Hematopoietic multipotent progenitor cell treated with erythropoietin and hydrocortisone succinate and interleukin-3 and kit ligand, for 8 days (in vitro differentiated cells): ENCODE measurements at regions not wholly inside any gene's neighbourhood (a gene's known extent, or its start where the extent isn't known, plus 50 kb on each side); places are given as distances from the start of the nearest gene placed in this dataset.
"Not testable (repeated sequence)": the region's sequence is repeated elsewhere in the genome, so short reads cannot be mapped to it uniquely, and the experiment has no call there.

Experiments
- DNase-seq: peaks from one replicate; pipeline ENCODE4 v3.0.0-alpha.2; 2015

GRCh38 chr3:159401069-159401468 is 587.6 kb upstream of the IL12A start:
- no peak for DNase-seq

- DNase-seq = not testable (repeated sequence)
These were observed 578.9 kb upstream of the IL12A start for GRCh38 chr3:159409711-159410110.

- DNase-seq = no peak
These were observed 575.3 kb upstream of the IL12A start for GRCh38 chr3:159413319-159413718.

GRCh38 chr3:159416856-159417255 is 571.8 kb upstream of the IL12A start:
- no peak for DNase-seq

- DNase-seq = no peak
These were observed 570.9 kb upstream of the IL12A start for GRCh38 chr3:159417761-159418160.

- no peak for DNase-seq
These were observed 569.8 kb upstream of the IL12A start for GRCh38 chr3:159418571-159419526.

- no peak for DNase-seq
These were observed 558.9 kb upstream of the IL12A start for GRCh38 chr3:159429702-159430101.

- no peak for DNase-seq
These were observed 555.8 kb upstream of the IL12A start for GRCh38 chr3:159432682-159433340.

- DNase-seq = no peak
These were observed 549.3 kb upstream of the IL12A start for GRCh38 chr3:159439346-159439745.

- no peak for DNase-seq
These were observed 547.4 kb upstream of the IL12A start for GRCh38 chr3:159441279-159441678.

GRCh38 chr3:159443266-159443665 is 545.4 kb upstream of the IL12A start:
- DNase-seq = no peak

- no peak for DNase-seq
These were observed 540.8 kb upstream of the IL12A start for GRCh38 chr3:159447841-159448240.

GRCh38 chr3:159448902-159449301 is 539.7 kb upstream of the IL12A start:
- DNase-seq = no peak

- DNase-seq = no peak
These were observed 537.6 kb upstream of the IL12A start for GRCh38 chr3:159451067-159451466.

- no peak for DNase-seq
These were observed 537.2 kb upstream of the IL12A start for GRCh38 chr3:159451482-159451881.

- no peak for DNase-seq
These were observed 535.6 kb upstream of the IL12A start for GRCh38 chr3:159453036-159453435.

GRCh38 chr3:159453945-159454344 is 534.7 kb upstream of the IL12A start:
- no peak for DNase-seq

- DNase-seq = no peak
These were observed 532.9 kb upstream of the IL12A start for GRCh38 chr3:159455741-159456181.

GRCh38 chr3:159458010-159458409 is 530.6 kb upstream of the IL12A start:
- no peak for DNase-seq

- DNase-seq = no peak
These were observed 529.7 kb upstream of the IL12A start for GRCh38 chr3:159458982-159459381.

GRCh38 chr3:159472611-159473010 is 516.0 kb upstream of the IL12A start:
- no peak for DNase-seq

GRCh38 chr3:159473206-159473605 is 515.4 kb upstream of the IL12A start:
- no peak for DNase-seq

GRCh38 chr3:159480046-159480445 is 508.6 kb upstream of the IL12A start:
- no peak for DNase-seq
